NCI-H2029 treated with DMSO at 0.1 percent for 48 hours (cell line): ENCODE measurements at regions not wholly inside any gene's neighbourhood (a gene's known extent, or its start where the extent isn't known, plus 50 kb on each side); places are given as distances from the start of the nearest gene placed in this dataset.

Experiments used
- DNase-seq: peaks from one replicate; lab custom pipeline; 2025; lab: John Stamatoyannopoulos, UW

DNA sequence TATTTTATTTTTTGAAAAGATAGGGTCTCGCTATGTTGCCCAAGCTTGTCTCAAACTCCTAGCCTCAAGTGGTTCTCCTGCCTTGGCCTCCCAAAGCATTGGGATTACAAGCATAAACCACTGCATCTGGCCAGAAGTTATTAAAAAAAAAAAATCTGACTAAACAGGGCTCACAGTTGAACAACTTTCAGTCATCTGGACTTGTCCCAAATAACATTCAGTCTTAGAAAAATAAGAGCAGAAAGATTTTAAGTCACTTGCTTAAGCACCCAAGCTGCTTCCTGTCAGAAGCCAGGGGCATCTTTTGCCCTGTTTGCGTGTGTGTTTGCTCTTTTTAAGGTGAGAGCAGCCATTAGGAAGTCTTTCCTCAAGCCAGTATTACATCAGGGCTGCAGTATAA lies 286.8 kb downstream of the LMO4 start:
- DNase-seq, result no peak

GRCh38 chr1:87615901-87616300 lies 287.2 kb downstream of the LMO4 start:
- no peak for DNase-seq

DNA sequence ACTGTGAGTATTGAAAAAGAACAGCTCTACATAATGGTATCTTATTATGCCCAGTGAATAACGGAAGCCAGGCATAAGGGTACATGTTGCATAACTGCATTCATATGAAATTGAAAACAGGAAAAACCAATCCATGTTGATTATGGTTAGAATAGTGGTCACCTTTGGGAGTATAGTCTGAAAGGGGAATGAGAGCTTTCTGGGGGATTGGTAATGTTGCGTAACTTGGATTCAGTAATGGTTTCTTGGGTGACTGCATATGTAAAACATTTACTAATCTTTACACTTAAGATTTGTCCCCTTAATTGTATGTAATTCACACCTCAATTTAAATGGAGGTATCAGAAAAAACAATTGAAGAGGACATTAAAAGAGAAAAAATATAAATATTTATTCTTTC lies 292.1 kb downstream of the LMO4 start:
- no peak for DNase-seq

DNA sequence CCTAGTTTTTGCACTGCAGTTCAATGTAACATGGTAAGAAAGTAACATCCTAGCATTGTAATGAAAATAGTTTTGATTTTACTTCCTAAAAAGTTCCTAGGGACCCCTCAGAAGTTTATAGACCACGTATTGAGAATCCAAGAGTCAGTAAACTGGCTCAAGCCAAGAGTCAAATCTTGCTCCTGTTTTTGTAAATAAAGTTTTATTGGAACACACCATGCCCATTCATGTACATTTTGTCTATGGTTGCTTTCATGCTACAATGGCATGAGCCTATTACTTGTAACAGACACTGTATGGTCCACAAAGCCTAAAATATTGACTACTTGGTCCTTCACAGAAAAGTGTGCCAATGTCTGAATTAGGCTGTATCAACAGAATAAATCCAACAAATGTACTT lies 301.0 kb downstream of the LMO4 start:
- no peak for DNase-seq

GRCh38 chr1:87632232-87632631 lies 303.6 kb downstream of the LMO4 start:
- no peak for DNase-seq

DNA sequence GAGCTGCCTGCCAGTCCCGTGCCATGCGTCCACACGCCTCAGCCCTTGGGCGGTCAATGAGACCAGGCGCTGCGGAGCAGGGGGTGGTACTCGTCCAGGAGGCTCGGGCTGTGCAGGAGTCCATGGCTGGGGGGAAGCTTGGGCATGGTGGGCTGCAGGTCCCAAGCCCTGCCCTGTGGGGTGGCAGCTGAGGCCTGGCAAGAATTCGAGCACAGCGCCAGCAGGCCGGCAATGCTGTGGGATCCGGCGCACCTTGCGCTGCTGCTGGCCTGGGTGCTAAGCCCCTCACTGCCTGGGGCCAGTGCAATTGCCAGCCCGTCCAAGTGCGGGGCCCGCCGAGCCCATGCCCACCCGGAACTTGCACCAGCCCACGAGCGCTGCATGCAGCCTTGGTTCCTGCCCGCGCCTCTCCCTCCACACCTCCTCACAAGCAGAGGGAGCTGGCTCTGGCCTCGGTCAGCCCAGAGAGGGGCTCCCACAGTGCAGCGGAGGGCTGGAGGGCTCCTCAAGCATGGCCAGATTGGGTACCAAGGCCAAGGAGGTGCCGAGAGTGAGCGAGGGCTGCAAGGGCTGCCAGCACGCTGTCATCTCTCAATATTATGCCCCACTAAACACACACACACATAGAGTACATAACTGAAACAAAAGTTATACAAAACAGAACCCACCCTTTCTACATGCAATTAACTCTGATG lies 307.7 kb downstream of the LMO4 start:
- no peak for DNase-seq

DNA sequence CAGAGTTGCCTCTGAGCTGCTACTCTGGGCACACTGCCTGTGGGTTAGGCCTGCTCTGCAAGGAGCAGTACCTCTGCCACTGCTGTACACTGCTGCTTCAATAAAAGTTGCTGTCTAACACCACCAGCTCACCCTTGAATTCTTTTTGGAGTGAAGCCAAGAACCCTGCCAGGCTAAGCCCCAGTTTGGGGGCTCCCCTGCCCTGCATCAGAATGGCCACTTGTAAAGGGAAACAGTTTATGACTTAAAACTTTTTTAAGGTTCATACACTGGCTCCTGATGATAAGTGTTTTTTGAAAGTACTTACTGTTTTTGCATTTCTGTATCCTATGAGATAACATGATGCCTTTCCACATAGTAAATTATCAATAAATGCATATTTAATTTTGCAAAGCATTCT lies 310.0 kb downstream of the LMO4 start:
- no peak for DNase-seq

- no peak for DNase-seq
These were observed 313.3 kb downstream of the LMO4 start for GRCh38 chr1:87641996-87642395.

DNA sequence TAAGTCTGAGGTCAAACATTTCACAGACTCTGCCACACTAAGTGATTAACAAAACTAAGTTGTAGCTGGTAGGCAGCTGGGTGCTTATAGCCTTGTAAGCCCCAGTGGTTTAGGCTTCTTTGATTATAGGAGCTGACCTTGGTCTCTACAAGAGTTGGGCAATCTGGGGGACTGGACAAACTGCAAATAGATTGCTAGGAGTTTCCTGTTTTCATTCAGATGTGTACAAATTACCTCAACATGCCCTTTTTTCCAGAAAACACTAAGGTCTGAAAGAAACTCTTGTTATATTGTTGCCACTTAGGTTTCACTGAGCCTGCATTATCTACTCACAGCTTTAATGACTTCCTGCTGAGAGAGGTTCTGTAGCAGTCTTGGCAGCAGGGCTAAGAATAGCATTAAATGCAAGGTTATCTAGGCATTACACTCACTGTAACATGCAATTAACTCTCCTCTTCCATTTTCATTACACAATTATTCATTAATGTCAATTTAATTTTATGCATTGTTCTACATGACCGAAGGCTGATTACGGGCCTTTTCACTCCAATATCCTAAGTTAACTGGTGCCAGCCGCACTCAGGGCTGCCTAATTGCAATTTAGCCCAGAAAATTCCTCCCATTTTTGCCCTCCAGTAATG lies 314.0 kb downstream of the LMO4 start:
- DNase-seq, result no peak

DNA sequence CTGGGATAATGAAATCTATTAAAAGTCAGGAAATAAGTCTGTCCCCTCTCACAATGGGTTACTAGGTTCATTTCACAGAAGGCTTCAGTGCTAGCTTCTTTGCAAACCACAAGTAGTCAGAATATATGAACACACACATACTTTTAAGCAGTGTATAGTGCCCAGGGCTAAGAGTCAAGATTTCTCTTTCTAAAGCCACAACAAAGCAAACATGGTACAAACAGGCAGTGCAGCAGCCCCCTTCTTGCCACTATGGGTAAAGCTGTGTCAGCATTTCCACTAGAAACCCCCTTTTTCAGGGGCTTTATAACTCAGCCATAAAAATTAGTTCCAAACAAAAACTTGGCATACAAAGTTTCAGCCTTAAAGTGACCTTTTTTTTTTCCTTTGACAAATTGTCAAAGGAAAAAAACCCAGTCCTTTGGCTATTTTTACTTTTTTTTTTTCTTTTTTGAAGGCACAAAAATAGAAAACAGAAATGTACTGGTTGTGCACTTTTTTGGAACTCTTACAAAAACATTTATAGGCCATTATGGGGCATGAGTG lies 315.4 kb downstream of the LMO4 start:
- no peak for DNase-seq

DNA sequence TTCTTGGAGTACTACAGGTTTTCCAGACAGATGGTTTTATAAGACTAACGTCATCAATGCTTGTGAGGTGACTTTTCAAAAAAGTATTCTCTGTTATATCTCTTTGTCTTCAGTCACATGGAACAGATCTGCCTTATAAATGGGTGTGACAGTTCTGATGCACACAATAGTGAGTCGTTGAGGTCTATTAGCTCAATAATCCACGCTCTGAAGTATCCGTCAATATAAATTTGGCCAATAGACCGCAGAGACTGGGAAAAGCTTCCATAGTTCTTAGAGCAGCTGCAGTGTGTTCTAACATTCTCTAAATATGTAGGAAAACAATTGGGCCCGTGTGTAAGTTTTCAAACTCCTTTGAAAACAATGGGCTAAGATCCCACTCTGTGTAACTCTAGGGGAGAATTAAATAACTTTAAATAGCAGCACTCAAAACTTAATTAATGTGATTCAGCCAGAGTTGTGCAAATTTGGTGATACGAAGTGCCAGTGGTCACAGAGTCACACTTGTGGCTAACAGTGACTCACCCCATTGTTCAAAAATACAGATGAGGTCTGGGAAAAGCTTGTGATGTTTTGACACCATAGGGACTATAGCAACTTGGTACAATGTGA lies 316.0 kb downstream of the LMO4 start:
- no peak for DNase-seq

GRCh38 chr1:87647430-87648177 lies 318.9 kb downstream of the LMO4 start:
- no peak for DNase-seq

DNA sequence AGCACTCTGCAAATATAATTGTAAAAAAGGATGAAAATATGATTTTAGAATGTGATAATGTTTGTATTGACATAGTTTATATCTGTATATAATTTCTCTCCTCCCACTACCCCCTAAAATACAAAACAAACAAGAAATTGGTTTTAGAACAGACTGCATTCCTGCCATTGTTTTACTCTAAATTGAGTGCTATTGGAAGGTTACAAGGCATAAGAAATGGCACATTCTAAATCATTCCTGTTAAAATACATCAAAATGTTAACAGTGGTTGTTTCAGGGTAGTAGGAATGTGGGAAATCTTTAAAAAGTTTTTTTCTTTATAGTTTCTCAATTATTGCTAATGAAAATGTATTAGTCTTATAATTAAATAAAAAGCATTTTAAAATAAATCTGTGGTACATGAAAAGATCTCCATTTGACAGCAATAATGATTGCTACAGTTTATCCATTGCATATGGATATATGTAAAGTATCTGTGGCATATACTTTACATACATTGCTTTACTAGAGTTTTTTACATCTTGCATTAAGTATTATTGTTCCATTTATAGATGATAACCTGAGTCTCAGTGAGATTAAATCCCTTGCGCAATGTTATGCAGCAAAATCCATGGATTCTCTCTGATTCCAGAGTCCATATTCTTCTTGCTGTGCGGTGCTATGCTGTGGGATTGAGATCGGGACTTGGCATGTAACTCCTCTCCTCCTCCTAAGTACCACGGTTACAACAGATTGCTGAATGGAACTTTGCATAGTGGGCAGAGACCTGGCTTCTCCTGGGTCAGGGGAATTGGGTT lies 319.8 kb downstream of the LMO4 start:
- no peak for DNase-seq

GRCh38 chr1:87650306-87650705 lies 321.6 kb downstream of the LMO4 start:
- no peak for DNase-seq

DNA sequence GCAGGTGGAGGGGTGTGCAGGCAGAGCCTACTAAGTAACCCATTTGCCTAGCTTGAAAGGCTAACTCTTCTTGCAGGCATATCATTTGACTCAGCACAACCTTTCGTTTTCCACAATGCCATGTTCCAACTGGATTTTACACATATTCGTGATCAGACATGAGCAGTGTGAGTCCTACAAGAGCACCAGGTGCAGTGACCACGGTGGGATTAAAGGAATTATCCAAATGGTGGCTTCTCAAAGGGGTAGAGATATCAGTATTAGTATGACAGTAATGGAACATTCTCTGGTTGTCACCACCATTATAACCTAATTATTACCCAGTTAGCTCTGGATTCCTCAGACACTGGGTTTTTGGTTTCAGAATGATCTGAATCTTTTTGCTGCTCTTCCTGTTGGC lies 323.5 kb downstream of the LMO4 start:
- DNase-seq, result no peak

DNA sequence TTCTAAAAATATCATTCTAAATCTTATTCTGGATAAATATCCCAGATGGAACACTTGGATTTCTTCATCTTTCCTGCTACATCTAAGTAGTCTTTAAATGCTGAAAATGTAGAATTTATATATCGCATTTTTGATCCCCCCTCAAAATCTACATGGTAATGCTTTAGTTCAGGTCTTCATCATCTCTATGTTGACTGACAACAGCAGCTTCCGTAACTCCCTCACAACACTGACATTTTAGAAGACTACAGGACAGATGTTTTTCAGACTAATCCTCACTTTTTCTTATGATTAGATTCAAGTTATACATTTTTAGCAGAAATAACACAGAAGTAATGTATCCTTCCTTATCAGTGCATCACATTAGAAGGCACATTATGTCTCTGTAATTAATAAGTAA lies 336.5 kb downstream of the LMO4 start:
- DNase-seq, result no peak

DNA sequence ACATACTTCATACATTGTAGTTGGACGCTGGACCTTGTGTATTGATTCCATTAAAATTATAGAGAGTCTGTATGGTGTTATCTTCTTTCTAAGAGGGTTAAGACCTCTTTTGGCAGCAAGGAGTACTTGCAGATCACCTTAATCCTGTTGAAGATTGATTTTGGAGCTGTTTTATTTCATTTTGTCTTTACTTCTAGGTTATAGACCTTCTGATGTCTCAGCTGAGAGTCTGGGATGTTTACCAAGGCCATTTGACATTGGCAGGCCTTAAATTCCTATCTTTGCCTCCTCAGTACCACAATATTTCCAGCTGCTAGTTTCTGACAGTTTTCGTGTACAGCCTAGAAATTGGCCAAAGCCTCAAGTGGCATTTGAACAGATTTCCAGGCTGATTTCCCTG lies 338.0 kb downstream of the LMO4 start:
- DNase-seq, result no peak

DNA sequence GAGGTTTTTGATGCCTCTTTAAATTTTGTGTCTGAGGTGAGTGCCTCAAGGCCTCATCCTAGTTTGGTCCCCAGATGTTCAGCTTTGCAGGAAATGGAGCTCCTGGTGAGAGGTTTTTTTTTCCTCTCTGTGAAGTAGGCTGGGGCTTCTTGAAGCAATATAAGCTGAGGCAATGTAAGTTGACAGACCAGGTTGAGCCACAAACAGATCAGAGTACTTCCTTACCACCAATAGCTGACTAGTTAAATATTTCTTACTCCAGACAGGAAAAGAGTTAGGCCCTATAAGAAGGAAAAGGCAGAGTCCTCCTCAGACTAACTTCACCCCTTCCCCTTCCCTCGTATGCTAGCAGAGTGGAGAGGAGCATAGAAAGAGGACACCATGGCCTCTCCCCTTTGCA lies 341.0 kb downstream of the LMO4 start:
- no peak for DNase-seq

DNA sequence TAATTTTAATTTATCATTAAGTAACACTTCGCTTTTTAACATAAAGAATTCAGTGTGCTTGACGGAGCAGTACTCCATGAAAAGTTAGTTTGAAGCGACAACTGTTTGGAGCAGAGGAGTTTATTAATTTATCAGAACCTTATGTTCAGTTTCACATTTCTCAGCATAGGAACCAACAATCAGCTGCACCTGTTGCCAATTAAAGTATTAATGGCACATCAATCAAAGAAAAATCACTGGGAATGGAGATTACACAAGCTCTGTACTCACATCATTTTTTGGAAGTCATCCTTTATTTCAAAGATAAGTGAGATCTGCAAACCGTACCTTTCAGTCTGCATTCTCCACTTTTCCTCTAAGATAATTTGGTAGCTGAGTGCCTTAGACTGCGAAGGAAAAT lies 344.6 kb downstream of the LMO4 start:
- no peak for DNase-seq

- no peak for DNase-seq
These were observed 345.1 kb downstream of the LMO4 start for GRCh38 chr1:87673748-87674147.

DNA sequence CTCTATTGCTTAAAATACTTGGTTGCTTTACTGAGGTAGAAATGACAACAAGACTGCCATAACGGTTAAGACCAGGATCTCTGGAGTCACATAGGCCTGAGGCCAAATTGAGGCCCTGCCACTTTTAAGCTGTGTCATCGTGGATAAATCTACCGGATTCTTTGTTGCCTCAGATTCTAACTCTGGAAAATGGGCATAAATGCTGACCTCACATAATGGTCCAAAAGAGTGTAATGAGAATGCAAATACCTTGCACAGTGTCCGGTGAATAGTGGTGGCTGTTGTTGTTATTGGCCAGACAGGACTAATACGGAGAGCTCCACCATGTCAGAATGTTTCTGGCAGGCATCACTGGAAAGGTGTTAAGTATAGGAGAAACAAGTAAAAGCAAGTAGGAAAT lies 346.1 kb downstream of the LMO4 start:
- DNase-seq, result no peak

DNA sequence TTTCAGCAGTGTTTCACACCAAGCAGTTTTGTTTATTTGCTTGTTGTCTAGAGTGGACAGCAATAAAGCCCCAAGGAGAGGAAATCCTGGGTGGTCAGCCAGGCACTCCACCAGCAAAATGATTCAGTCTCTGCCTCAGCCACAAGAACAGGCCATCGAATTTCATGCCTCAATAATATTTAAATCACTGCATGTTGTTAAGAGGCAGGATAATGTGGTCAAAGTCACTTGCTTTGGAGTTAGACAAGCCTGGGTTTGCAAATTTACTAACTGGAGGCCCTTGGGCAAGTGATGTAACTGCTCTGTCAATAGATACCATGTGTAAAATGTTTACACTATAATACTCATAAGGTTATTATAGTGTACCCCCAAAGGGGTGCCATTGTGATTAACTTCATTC lies 349.6 kb downstream of the LMO4 start:
- no peak for DNase-seq
